GM12878 (cell line): ENCODE measurements at regions not wholly inside any gene's neighbourhood (a gene's known extent, or its start where the extent isn't known, plus 50 kb on each side); places are given as distances from the start of the nearest gene placed in this dataset.

ENCODE experiments used
- ATAC-seq: fragments of 200-7000 bp; cut with Tn5 transposase; 3 replicates; pipeline ENCODE4 v1.9.1; 2020; ENCODE audit warnings: mild to moderate bottlenecking, moderate library complexity
- BruUV-seq: library from RNA; stranded (reverse); fragments of 400-500 nt; replicated peaks from 2 replicates; lab custom pipeline; 2021; lab: Mats Ljungman, UMichigan
- CTCF ChIA-PET: fragments of 300-600 bp; sonication (Branson Sonifier 250); formaldehyde crosslinking; extraction: SDS; loops from one replicate; lab custom pipeline; 2021; ENCODE audit warnings: inconsistent platforms; lab: Yijun Ruan, JAX
- POLR2A ChIA-PET: fragments of 350-600 bp; formaldehyde crosslinking; extraction: SDS; loops from one replicate; lab custom pipeline; 2021; ENCODE audit warnings: inconsistent platforms; lab: Charles Lee
- RAD21 ChIA-PET: fragments of 300-600 bp; sonication (Branson Sonifier 250); formaldehyde crosslinking; loops from one replicate; lab custom pipeline; 2023; ENCODE audit warnings: antibody characterized with exemption; ENCODE audit not compliant: unreplicated experiment; lab: Charles Lee
- SMC1A ChIA-PET: fragments of 300-600 bp; sonication (Branson Sonifier 250); formaldehyde crosslinking; loops from one replicate; lab custom pipeline; 2023; ENCODE audit not compliant: unreplicated experiment, uncharacterized antibody; lab: Charles Lee
- DNase-seq: peaks from one replicate; pipeline ENCODE4 v3.0.0-alpha.2; 2011; ENCODE audit warnings: low read depth, low spot score
- FAIRE-seq: peaks from 3 replicates; lab custom pipeline; 2011; peaks lifted over from hg19 to GRCh38; lab: Jason Lieb, UNC
- H2AFZ ChIP-seq: 2 replicates; pipeline ENCODE4 v1.6.0; 2011; ENCODE audit warnings: low read depth, low read length, control low read depth; ENCODE audit not compliant: control insufficient read depth
- H3K27ac ChIP-seq: 2 replicates; pipeline ENCODE4 v1.5.1; 2011; ENCODE audit warnings: control low read depth; ENCODE audit not compliant: control insufficient read depth, insufficient read depth
- H3K27me3 ChIP-seq, 2 experiments: replicated peaks in 1 of 2; 2 replicates each; pipeline versions ENCODE4 v1.6.0 to v1.6.1; 2011; ENCODE audit warnings: low read length in 1 of 2; ENCODE audit not compliant: control insufficient read depth in 2 of 2, insufficient read depth in 2 of 2
- H3K36me3 ChIP-seq, 2 experiments: 2 replicates each; pipeline ENCODE4 v1.5.1; 2011; ENCODE audit warnings: low read length in 1 of 2; ENCODE audit not compliant: control insufficient read depth in 2 of 2, insufficient read depth in 2 of 2
- H3K4me1 ChIP-seq: 2 replicates; pipeline ENCODE4 v1.6.1; 2011; ENCODE audit warnings: mild to moderate bottlenecking, low read length, moderate library complexity, mixed read lengths; ENCODE audit not compliant: control insufficient read depth, insufficient read depth
- H3K4me2 ChIP-seq: 2 replicates; pipeline ENCODE4 v1.6.0; 2011; ENCODE audit warnings: control low read depth; ENCODE audit not compliant: control insufficient read depth, insufficient read depth
- H3K4me3 ChIP-seq: fragments of 200-600 bp; sonication (generic); 2 replicates; pipeline ENCODE4 v1.5.1; 2016
- H3K79me2 ChIP-seq: 2 replicates; pipeline ENCODE4 v1.6.0; 2011; ENCODE audit warnings: low read length; ENCODE audit not compliant: control insufficient read depth, insufficient read depth
- H3K9ac ChIP-seq: 2 replicates; pipeline ENCODE4 v1.8.0; 2011; ENCODE audit warnings: low read length, control low read depth, mixed read lengths; ENCODE audit not compliant: control insufficient read depth, insufficient read depth
- H3K9me3 ChIP-seq: replicated peaks from 3 replicates; pipeline ENCODE4 v1.5.1; 2011; ENCODE audit warnings: mild to moderate bottlenecking, low read length; ENCODE audit not compliant: control insufficient read depth, insufficient read depth
- H4K20me1 ChIP-seq: 2 replicates; pipeline ENCODE4 v1.6.0; 2011; ENCODE audit not compliant: control insufficient read depth, insufficient read depth
- CHD1 ChIP-seq: IDR thresholded peaks from 2 replicates; pipeline ENCODE4 v1.6.1; 2012; ENCODE audit warnings: low read depth, low read length, improper control_type of control experiment
- CHD4 ChIP-seq: fragments of 200-600 bp; sonication (generic); IDR thresholded peaks from 2 replicates; pipeline ENCODE4 v1.6.1; 2016; ENCODE audit warnings: mild to moderate bottlenecking
- ETV6 ChIP-seq, 2 experiments: fragments of 450-650 bp in 1 of 2; IDR thresholded peaks in 1 of 2; conservative IDR thresholded peaks in 1 of 2; 2 replicates each; pipeline ENCODE4 v1.6.1; 2014; ENCODE audit warnings: antibody characterized with exemption in 1 of 2, borderline replicate concordance in 1 of 2, low read depth in 1 of 2, mild to moderate bottlenecking in 1 of 2, moderate library complexity in 1 of 2
- GABPA ChIP-seq: IDR thresholded peaks from 2 replicates; pipeline ENCODE4 v1.6.1; 2014; ENCODE audit warnings: antibody characterized with exemption, low read depth, mild to moderate bottlenecking, inconsistent platforms
- HCFC1 ChIP-seq: fragments of 150-350 bp; IDR thresholded peaks from 2 replicates; pipeline ENCODE4 v1.6.1; 2014; ENCODE audit warnings: low read length
- MTA2 ChIP-seq: fragments of 450-650 bp; IDR thresholded peaks from 2 replicates; pipeline ENCODE4 v1.6.1; 2016; ENCODE audit warnings: low read depth, mild to moderate bottlenecking, moderate library complexity
- MTA3 ChIP-seq: IDR thresholded peaks from 2 replicates; pipeline ENCODE4 v1.6.1; 2012; ENCODE audit warnings: low read length, inconsistent platforms, borderline replicate concordance
- MYC ChIP-seq: IDR thresholded peaks from 2 replicates; pipeline ENCODE4 v1.6.1; 2011; ENCODE audit warnings: mild to moderate bottlenecking, low read length, moderate library complexity, inconsistent platforms; ENCODE audit not compliant: insufficient read depth, insufficient replicate concordance, insufficient read length, severe bottlenecking
- NBN ChIP-seq: fragments of 450-650 bp; IDR thresholded peaks from 2 replicates; pipeline ENCODE4 v1.6.1; 2016
- NFXL1 ChIP-seq: fragments of 450-650 bp; IDR thresholded peaks from 2 replicates; pipeline ENCODE4 v1.6.1; 2017; ENCODE audit warnings: antibody characterized with exemption, mild to moderate bottlenecking, borderline replicate concordance
- RFX5 ChIP-seq: IDR thresholded peaks from 2 replicates; pipeline ENCODE4 v1.6.1; 2011; ENCODE audit warnings: low read depth, low read length, improper control_type of control experiment
- SMAD1 ChIP-seq: fragments of 450-650 bp; IDR thresholded peaks from 2 replicates; pipeline ENCODE4 v1.6.1; 2018; ENCODE audit warnings: mild to moderate bottlenecking, low read depth; ENCODE audit not compliant: partially characterized antibody
- SMAD5 ChIP-seq: IDR thresholded peaks from 2 replicates; pipeline ENCODE4 v1.6.1; 2016; ENCODE audit warnings: antibody characterized with exemption, low read depth
- SMARCA5 ChIP-seq: fragments of 450-650 bp; IDR thresholded peaks from 2 replicates; pipeline ENCODE4 v1.6.1; 2017; ENCODE audit warnings: mild to moderate bottlenecking
- SP1 ChIP-seq: IDR thresholded peaks from one replicate; pipeline ENCODE4 v1.6.1; 2011; ENCODE audit warnings: low read depth, low read length
- SRF ChIP-seq, 2 experiments: IDR thresholded peaks; 2 replicates each; pipeline ENCODE4 v1.6.1; 2011; ENCODE audit warnings: low read depth in 2 of 2, low read length in 2 of 2, mild to moderate bottlenecking in 1 of 2, moderate library complexity in 1 of 2
- ZNF24 ChIP-seq: fragments of 450-650 bp; IDR thresholded peaks from 2 replicates; pipeline ENCODE4 v1.6.1; 2017; ENCODE audit warnings: antibody characterized with exemption, mild to moderate bottlenecking
- WGBS: methylation state at CpG from one replicate; pipeline ENCODE4 v1.1.6; 2016; ENCODE audit warnings: low lambda C conversion rate; ENCODE audit not compliant: insufficient replicate concordance, insufficient coverage; ENCODE audit errors: missing lambda C conversion rate; 5-methylcytosine and 5-hydroxymethylcytosine counted together
- in situ Hi-C: fragments of 300-500 bp; cut with MboI; formaldehyde crosslinking; loops from 9 replicates; pipeline ENCODE4 v1.14.3; 2018; ENCODE audit warnings: mixed read lengths
- intact Hi-C: fragments of 100-400 bp; cut with micrococcal nuclease; formaldehyde crosslinking; loops from one replicate; pipeline ENCODE4 v1.14.2; 2022; ENCODE audit not compliant: unreplicated experiment

- H2AFZ ChIP-seq, result no peak overlapping the region
- no peak overlapping the region for H3K4me3 ChIP-seq
- FAIRE-seq (no peak), DNase-seq (no peak), ATAC-seq (no peak)
- no peak overlapping the region for H3K27ac ChIP-seq
- no peak overlapping the region for H3K9ac ChIP-seq
- ChIA-PET CTCF (interaction anchor here (0.9 kb wide), 1 partner anchor 268 kb away, joined by 5 read pairs; no protein-coding TSS in a partner anchor), POLR2A (interaction anchor here (0.7 kb wide), 1 partner anchor 136 kb away, joined by 4 read pairs; no protein-coding TSS in a partner anchor), SMC1A (interaction anchor here (0.6 kb wide), 1 partner anchor 100 kb away, joined by 3 read pairs; no protein-coding TSS in a partner anchor), RAD21 (interaction anchor here (0.9 kb wide), 1 partner anchor 11 kb away, joined by 3 read pairs; no protein-coding TSS in a partner anchor)
- no peaks in the 10 kb centered on the region; a peak in 1 of 4 replicates for H3K27me3 ChIP-seq
- WGBS, result 89% methylated on average over 3 of the region's 3 CpGs
- peaks cover 1% of the 10 kb centered on the region; the same call in 1 of the 3 replicates for H3K9me3 ChIP-seq
- H3K36me3 ChIP-seq, result no peaks in the 10 kb centered on the region
- TF ChIP-seq RFX5, result no peak
- TF ChIP-seq CHD4, result no peak
- TF ChIP-seq SMAD5, result no peak
- TF ChIP-seq ZNF24, result no peak
- no peak for TF ChIP-seq HCFC1
- no peak for TF ChIP-seq GABPA
- no peak for TF ChIP-seq MYC
- no peak for TF ChIP-seq MTA2
- no peak for TF ChIP-seq SRF (IDR thresholded peaks at IDR 0.05; ENCODE audit: low read depth in 2 of 2, low read length in 2 of 2)
- no peak for TF ChIP-seq SP1
- TF ChIP-seq CHD1, result no peak
- TF ChIP-seq NBN, result no peak
- TF ChIP-seq SMAD1, result no peak
- no peak for TF ChIP-seq NFXL1
- no peak for TF ChIP-seq MTA3
- no peak for TF ChIP-seq ETV6 (conservative IDR thresholded peaks at IDR 0.05 in 1 of 2, IDR thresholded peaks at IDR 0.05 in 1 of 2; ENCODE audit: borderline replicate concordance in 1 of 2, low read depth in 1 of 2)
- TF ChIP-seq SMARCA5, result no peak
- H3K4me1 ChIP-seq, result peaks cover 7% of the 10 kb centered on the region
- intact Hi-C loops, result loop anchor here (5.0 kb wide), 1 partner anchor 54 kb away; the partner anchor contains the start of gene MBOAT1
- in situ Hi-C loops, result no loop called here
- H4K20me1 ChIP-seq, result no peaks in the 10 kb centered on the region
- no peaks in the 10 kb centered on the region for H3K79me2 ChIP-seq
- no TSS peak for BruUV-seq
- H3K4me2 ChIP-seq, result no peak overlapping the region
Observed at GRCh38 chr6:20265842-20266241, 53.6 kb upstream of the MBOAT1 start.
